T47D (cell line): ENCODE measurements at regions not wholly inside any gene's neighbourhood (a gene's known extent, or its start where the extent isn't known, plus 50 kb on each side); places are given as distances from the start of the nearest gene placed in this dataset.

Experiments used
- DNase-seq, 2 experiments: peaks; one replicate each; pipeline versions ENCODE4 v3.0.0 to v3.0.0-alpha.2; 2011 to 2012; ENCODE audit warnings: low read depth in 1 of 2, low spot score in 1 of 2
- JUND ChIP-seq: IDR thresholded peaks from 2 replicates; pipeline ENCODE4 v1.6.1; 2012; ENCODE audit warnings: low read depth
- in situ Hi-C: cut with HindIII; loops from 2 replicates; pipeline ENCODE4 v1.10.0; 2016; ENCODE audit warnings: low sequenced_read_pairs, low pct_unique_long_range_greater_than_20kb

DNA sequence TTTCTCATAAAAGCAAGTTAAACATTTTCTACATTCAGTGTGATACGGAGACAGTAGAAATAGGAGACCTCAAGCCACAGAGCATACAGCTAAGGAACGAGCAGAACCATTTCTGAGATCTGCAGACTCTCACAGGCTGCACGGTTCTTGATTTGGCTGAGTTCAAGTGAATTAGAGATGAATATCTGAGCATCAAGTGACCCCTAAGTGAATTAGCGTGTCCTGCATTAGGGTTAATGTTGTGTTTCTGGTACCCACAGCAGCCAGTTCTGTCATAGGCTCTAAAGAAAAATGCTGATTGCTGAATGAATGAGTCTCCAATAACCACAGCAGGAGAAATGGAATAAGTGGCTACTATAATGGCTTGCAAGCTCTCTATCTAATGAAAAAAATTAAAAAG lies 265.9 kb upstream of the SYT4 start:
- TF ChIP-seq JUND, result no peak
- in situ Hi-C loops, result no loop called here
- no peak for DNase-seq

DNA sequence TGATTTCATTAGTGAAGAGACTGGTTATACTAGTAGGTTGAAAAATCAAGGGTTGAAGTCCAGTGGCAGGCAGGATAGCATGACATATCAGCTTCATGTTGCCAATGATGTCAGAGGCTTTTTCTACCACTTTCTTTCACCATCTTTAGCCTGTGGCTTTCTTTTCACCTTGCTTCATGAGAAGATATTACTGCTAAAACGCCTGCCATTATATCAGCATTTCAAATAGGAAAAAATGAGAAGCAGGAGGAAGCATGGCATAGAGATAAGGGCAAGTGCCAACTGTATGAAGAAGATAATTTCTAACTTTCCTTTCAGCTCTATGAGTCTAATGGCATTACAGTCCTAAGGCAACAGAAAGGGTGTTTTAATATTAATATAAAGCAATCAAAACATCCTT lies 270.2 kb upstream of the SYT4 start:
- in situ Hi-C loops, result no loop called here
- no peak for TF ChIP-seq JUND

DNA sequence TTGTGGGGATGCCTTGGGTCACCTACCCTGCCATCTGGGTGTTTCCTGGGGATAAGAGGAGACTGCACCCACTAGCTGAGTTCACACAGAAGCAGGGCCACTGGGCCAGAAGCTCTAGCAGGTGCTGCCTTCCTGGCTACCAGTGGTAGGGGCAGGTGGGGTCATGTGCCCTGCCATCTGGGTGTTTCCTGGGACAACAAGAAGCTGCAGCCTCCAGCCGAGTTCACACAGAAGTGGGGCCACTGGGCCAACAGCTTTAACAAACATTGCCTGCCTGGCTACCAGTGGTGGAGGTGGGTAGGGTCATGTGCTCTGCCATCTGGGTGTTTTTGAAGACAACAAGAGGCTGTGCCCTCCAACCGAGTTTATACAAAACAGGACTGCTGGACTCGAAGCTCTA lies 282.2 kb upstream of the SYT4 start:
- TF ChIP-seq JUND, result no peak
- in situ Hi-C loops, result no loop called here
- DNase-seq, result no peak

More for the DNA sequence above, 270.2 kb upstream of the SYT4 start:
- DNase-seq, result no peak

DNA sequence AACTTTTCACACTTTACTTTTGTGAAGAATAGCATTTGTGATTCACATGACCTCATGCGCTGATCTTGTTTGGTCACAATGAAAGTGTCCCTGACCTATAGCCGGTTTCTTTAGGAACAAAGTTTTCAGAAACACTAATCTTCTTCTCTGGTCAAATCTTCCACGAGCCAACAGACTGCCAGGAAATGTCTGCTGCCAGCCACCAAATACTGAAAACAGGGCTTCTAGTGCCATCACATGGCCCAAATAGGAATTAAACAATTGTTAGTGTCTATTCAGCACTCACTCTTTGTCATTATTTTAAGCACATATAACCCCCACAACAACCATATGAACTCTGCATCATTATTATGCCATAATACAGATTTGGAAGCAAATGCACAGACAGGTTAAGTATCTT lies 286.5 kb upstream of the SYT4 start:
- in situ Hi-C loops, result no loop called here

DNA sequence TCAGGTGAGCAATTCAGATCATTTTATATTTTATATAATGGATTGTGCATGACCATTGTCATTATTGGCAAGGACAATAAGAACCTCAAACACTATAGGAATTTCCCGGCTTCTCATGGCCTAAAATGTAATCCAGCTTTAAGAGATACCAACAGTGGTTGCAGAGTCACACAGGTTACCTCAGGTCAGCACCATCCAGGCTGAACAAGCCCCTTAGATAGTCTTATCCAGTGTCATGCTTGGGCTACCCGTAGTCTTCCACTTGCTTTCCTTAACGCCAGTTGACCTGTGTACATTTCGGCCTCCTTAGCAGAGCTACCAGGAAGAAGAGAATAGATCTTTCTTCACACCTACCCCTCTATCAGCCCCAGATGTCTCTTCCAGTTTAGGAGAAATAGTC lies 293.3 kb upstream of the SYT4 start:
- no peak for DNase-seq
- no peak for TF ChIP-seq JUND
- in situ Hi-C loops, result no loop called here

More for the DNA sequence above, 286.5 kb upstream of the SYT4 start:
- peak; percentile 23 to 61 for DNase-seq
- no peak for TF ChIP-seq JUND

DNA sequence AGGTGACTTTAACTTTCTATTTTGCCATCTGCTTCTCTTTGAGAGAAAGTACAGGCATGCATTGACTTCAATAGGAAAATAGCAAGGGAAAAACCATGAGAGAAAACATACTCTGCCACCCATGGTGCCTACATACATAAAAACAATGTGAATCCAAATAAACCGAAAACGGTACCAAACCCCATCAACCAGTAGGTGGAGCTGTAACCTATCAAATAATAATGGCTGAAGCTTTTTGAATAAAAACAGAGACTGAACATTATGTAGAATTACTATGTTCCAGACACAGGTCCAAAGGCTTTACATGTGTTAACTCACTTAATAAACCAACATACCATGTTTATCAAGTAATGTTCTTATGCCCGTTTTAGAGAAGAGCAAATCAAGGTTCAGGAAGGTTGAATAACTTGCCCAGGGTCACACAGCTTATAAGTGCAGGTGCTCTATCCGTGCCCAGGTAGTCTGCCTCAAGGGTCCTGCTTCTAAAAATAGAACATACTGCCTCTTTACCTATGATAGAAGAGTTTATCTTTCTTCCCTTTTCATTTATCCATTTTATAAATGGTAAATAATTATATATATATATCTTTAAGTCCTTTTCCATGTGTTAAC lies 293.9 kb upstream of the SYT4 start:
- in situ Hi-C loops, result no loop called here
- DNase-seq, result peak; percentile 17 to 68
- TF ChIP-seq JUND, result no peak

DNA sequence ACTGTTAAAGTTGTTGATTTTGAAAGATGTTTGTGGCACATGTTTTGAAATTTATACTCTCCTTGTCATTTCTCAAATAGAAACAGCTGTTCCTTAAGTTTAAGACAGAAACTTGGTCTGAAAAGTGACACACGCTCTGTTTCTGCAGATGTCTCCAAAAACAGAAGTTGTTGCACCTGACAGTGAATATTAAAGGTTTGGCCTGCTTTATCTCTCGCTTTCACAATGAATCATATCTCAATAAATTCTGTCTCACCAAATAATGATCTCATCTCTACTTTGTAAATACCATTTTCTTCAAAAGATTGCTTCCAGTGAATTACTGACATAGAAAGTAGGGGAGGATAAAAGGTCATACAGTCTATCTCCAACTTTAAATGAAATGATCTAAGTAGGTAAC lies 294.9 kb upstream of the SYT4 start:
- TF ChIP-seq JUND, result no peak
- in situ Hi-C loops, result no loop called here
- no peak for DNase-seq

DNA sequence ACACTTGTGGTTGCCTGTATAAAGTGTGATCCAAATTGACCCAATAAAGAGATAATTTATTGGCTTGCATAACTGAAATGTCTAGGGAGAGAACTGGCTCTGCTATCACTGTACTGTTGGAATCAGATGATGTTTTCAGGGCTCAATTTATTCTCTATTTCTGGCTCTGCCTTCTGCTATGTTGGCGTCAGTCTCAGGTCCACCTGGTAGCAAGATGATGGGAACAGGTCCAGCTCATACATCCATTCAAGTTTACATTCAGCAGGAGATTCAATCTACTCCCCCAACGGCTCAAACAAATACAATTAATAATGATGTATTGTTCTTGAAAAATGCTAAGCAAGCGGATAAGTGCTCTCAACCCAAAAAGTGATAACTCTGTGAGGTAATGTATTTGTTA lies 297.7 kb upstream of the SYT4 start:
- in situ Hi-C loops, result no loop called here
- TF ChIP-seq JUND, result no peak
- no peak for DNase-seq

DNA sequence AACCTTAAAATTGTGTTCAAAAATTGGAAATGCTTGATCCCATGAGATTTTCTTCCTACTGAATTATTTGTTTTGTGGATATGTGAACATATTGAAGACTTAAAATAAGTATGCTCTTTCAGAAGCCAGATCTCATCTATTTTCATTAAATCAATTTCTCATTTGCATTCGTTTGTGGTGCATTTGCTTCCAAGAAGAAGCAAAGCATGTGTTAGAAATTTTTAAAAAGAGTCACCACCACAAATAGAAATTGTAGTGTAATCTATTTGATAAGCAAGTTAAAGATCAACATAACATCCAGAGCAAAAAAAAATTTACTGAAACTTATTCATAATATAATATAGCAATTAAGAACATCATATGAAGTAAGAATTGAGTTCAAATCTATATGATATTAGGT lies 300.9 kb upstream of the SYT4 start:
- in situ Hi-C loops, result no loop called here
- no peak for DNase-seq
- TF ChIP-seq JUND, result no peak

DNA sequence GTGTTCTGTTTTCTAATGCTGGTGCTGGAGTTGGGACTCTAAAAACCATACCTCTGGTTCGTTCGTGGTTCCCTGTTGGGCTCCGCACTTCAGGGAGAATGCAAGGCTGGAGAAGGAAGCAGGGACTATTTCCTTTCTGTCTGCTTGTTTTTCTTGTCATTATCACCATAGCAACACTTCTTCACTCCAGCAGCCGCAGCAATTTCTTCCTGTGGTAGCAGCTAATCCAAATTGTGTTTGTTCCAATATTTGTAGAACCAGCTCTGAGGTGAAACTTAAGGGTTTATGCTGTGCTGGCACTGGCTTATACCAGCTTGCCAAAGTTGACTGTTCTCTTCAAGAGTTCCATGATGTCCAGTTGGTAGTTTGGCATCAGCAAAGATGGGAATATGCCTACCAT lies 301.4 kb upstream of the SYT4 start:
- in situ Hi-C loops, result no loop called here
- no peak for TF ChIP-seq JUND
- no peak for DNase-seq

DNA sequence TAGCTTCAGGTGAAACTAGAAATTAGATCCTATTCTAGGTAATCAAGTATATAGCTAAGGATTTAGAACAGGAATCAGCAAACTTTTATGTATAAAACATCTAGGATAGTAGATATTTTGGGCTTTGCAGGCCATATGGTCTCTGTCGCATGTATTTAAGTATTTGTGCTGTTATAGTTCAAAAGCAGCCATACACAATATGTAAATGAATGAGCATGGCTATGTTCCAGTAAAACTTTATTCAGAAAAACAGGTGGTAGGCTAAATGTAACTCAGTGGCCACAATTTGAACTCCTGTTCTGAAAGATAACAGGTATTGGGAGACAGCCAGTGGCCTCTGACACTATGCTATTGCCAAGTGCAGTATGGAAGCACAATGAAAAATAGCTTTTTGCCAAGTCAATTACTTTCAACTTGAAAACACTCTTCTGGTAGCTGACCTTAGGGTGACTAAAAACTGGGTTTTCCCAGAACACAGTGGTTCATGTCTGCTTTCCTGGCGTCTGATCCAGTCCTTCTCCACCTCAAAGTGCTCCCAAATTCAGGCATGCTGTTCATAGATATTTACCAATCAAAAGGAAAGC lies 304.7 kb upstream of the SYT4 start:
- in situ Hi-C loops, result no loop called here
- no peak for TF ChIP-seq JUND
- DNase-seq, result no peak

DNA sequence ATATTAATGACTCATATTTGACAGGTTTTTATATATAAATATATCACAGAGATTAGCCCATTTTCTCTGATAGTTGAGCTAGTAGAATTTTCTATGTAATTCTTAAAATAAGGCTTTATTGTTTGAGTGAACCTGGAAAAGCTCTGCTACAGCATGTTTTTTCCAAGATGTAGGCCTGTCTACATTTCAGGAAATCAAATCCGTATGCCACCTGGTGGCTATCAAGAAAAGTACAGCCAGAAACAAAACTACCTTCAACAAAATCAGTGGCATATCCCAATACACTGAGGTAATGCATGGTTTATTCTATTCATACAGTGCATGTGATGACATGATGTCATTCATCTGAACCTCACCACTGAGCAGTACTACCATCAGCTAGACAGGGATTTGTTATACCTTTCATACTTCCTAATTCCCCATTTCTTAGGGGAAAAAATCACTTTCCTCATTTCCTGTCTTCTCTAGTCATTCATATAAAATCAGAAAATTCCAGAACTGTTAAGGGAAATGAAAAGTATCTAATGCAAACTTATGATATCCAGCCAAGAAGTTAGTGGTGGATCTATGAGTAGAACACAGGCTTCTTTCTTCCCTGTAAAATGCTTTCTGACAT lies 310.4 kb upstream of the SYT4 start:
- in situ Hi-C loops, result no loop called here
- no peak for TF ChIP-seq JUND
- DNase-seq, result peak in 1 of 2 experiments; percentile 50

DNA sequence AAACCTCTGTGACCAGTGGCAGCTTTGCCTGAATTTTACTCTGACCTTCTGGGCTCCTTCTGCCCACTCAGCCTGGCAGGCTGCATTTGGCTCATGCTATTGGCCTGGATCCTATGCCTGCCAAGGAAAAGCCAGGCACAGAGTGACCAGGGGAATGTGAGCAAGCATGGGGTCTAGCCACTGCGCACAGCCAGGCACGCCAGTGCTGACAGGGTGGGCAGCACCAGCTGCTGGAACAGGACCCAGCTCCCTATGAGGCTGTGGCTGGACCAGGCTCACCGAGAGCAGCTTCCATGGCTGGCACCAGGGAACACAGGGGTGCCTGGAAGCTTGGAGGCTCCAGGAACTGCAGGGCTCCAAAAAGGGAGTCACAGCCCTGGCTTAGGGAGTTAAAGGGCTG lies 311.5 kb upstream of the SYT4 start:
- in situ Hi-C loops, result no loop called here
- no peak for TF ChIP-seq JUND
- no peak for DNase-seq
